Mammary epithelial cell (primary cell): ENCODE measurements at regions not wholly inside any gene's neighbourhood (a gene's known extent, or its start where the extent isn't known, plus 50 kb on each side); places are given as distances from the start of the nearest gene placed in this dataset.

ENCODE experiments used
- CTCF ChIP-seq, 2 donors: IDR thresholded peaks in 1 of 2; conservative IDR thresholded peaks in 1 of 2; 2 replicates each; pipeline ENCODE4 v1.5.1; 2011 to 2012; ENCODE audit warnings: inconsistent platforms in 2 of 2, low read length in 2 of 2, mild to moderate bottlenecking in 2 of 2, control low read depth in 1 of 2, low read depth in 1 of 2; ENCODE audit not compliant: insufficient read depth in 1 of 2; ENCODE audit errors: extremely low read depth in 1 of 2
- EZH2 ChIP-seq: IDR thresholded peaks from 2 replicates; pipeline ENCODE4 v1.6.1; 2012; ENCODE audit warnings: low read length, inconsistent platforms, borderline replicate concordance

GRCh38 chr11:21707116-21707739 is 485.7 kb upstream of the ANO5 start:
- TF ChIP-seq CTCF (conservative IDR thresholded peaks at IDR 0.05 in 1 of 2, IDR thresholded peaks at IDR 0.05 in 1 of 2; ENCODE audit: extremely low read depth in 1 of 2, insufficient read depth in 1 of 2, low read depth in 1 of 2, low read length in 2 of 2) (no peak), EZH2 (no peak)
